ENCODE measurements at regions not wholly inside any gene's neighbourhood (a gene's known extent, or its start where the extent isn't known, plus 50 kb on each side); places are given as distances from the start of the nearest gene placed in this dataset.

DNA sequence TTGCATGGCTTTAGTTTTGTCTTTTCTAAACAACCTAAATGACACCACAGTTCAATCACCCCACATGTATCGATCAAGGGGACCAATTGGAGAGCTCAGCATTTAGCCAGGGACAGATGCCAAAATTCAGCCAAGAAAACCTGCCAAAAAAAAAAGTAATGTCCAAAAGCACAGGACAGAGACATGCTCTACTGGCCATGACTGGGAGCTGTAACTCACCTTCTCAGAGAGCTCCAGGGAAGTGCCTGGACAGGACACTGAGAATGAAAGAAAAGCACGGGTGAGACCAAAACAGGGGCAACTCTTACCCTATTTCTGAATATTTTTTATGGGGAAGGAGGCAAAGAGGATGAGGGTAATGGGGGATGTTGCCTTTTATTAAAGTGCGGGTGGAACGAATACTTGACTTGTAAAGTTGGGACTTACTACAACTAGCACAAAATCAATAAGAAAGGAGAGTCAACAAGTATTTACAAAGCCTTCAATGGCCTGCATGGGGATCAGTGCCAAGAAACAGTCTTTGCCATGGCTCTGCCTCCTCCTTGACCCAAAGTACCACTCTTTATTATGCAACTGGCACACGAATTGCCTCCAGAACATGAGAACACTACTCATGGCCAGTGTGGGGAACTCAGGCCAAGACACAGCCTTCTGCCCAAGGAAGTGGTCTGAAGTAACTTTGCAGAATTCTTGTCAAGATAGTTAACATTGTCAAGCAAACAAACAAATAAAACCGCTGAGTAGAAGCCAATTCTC lies 72.9 kb upstream of the HK2 start:
- DNase-seq = no peak

DNA sequence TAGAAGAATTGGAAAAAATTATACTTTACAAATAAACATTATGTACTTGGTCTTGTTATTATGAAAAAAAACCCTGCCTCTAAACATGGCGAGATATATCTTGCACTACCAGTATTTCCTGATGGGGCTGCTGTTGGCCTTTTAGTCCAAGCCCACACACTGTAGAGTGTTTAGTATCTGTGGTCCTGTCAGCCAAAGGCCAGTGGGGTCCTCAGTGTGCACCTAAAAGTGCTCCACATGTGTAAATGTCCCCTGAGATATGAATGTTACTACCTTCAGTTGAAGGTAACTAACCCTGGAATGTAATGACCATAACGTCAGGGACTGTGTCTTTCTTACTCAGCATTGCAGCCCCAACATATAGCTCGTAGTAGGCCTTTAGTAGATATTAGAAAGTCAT lies 71.1 kb upstream of the HK2 start:
- no peak for DNase-seq

DNA sequence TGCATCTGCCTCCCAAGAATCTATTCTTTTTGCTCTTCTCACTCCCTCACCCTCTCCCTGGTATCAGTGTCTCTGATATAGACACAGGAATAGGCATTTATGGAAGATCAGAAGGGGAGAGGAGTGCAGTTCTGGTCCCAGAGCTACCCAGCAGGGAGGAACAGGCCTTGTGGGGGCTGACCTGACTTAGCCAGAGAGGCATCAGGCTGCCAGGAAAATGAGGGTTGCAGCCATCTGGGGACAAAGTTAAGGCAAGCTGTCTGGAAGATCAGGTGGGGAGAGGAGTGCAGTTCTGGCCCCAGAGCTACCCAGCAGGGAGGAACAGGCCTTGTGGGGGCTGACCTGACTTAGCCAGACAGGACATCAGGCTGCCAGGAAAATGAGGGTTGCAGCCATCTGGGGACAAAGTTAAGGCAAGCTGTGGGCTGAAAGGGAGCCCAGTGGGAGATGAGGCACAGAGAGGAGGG lies 69.9 kb upstream of the HK2 start:
- no peak for DNase-seq

DNA sequence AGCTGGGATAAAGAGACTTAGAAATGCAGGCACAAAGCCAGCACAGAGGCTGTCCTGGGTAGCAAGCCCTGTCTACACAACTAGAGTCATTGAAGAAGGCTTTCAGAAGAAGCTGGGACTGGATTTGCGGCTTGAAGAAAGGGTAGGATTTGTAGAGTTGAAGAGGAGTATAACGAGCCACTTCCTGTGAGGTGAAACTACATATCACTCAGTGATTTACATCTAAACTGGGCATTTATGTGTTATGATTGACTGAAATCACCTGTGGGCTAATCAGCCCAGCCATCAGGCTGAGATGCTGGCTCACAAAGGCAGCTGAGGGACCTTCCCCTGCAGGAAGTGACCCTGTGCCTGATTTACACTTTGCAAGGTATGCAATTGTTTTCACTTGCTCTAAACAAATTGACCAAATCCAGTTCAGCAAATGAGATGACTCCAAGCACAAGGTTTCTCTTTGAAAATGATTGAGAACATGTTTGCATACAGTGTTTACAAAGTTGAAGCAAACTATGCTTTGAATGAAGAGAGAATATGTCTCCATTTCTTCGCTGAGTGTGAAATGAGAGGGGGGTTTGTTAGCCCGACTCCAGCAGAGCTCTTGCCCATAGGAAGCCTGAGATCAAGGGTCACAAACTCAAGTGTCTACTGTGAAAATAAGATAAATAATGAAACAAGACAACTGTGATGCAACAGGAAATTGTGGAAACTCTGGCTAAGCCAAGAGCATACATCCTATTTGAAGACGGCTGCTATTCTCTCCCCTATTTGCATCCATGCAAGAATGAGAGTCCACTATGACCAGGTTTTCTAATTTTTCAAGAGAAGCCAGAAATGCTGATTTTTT lies 69.3 kb upstream of the HK2 start:
- peak; percentile 71 for DNase-seq

DNA sequence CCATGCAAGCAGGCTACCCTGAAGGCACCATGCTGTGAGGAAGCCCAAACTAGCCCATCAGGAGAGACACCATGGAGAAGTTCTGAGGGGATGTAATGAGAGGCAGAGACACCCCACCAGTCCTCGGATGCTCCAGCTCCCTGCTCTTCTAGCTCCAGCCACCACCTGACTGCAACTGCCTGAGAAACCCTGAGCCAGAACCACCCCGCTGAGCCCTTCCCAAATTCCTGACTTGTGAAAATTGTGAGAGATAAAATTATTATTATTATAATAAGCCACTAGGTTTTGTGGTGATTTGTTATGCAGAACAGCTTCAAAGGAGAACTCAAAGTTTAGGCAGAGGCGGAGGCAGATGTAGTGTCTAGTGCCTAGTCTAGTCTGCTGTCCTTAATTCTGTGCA lies 67.1 kb upstream of the HK2 start:
- no peak for DNase-seq

DNA sequence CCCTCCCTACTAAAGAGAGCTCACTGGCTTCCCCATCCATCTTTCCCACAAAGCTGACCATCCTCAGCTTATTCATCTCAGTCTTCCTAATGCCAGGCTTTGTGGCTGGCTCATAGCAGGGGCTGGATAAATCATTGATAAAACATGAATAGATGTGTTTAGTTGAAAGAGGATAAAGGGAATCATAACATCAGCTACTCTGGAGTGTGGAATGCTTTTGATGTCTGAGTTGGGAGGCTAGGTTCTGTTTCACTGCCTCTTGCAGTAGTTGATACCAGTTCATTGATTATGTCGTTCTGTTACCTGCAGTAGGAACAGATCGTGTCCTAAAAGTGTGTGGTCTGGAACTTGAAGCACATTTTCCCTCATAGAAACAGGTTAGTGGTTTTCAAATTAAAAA lies 66.3 kb upstream of the HK2 start:
- no peak for DNase-seq

DNA sequence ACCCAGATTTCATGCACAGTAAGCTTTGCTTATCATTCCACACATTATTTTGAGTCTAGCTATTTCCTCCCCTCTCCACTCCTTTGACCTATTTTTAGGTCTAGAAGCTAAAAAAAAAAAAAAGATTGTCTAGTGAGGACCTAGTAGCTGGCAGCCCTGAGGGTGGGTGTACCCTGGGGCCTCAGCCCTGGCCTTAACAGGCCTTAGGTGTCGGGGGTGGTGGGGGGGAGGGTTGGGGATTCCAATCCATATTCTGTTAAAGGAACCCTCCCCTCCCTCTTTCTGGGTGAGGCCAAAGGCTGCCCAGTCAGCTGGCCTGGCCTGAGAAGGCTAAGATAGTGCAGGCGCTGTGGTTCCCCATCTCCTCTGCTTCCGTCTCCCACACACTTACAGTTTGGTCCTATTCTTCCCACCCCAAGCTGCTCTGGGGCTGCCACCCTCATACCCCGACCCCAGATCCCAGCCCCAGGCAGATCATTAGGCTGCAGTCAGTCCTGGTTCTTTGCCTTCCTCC lies 65.5 kb upstream of the HK2 start:
- no peak for DNase-seq

DNA sequence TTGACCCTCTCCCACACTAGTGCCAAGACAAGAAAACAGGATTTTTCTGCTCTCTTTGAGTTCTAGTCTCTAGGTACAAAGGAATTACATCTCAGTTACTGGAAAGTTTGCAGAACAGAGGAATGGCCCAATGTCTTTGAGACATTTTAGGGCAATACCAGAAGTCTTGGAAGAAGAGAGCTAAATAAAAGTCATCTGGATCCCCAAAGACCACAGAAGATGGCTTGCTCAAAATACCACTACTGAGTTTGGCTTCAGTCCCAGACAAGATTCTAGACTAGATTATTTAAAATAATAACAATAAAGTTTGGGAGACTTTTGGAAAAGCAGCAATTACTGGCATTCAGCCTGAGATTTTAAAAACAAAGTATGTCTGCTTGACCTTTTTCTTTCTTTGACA lies 61.9 kb upstream of the HK2 start:
- DNase-seq = no peak

DNA sequence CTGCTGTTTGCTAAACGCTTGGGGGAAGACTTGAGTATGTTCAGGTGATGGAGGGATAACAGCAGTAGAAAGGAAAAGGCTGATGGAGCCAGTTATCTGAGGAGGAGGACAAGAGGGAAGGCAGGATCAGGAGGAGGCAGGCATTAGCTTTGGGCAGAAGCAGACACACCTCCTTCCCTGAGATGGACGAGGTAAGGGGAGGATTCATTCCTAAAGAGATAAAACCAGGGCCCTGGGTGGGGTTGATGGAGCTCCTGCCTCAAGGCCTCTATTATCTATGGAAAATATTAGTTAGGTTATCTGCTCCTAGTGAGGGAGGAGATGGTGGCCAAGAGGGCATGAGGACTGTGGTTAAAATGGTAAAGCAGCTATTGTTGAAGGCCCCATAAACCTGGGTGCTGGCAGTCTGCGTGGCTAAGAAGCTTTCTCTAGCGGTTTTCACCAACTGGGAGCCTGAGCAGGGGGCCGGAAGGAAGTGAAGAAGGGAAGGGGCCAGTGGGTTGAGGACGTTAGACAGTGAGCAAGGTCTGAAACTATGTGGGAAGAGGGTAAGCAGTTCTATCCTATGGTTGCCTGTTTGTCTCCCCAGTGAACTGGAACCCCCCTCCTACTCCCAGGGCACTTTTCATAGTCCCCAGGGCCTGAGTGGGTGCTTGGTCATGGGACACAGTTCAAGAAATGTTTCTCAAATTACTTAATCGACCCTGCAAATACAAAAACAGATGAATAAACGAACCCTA lies 56.6 kb upstream of the HK2 start:
- no peak for DNase-seq

DNA sequence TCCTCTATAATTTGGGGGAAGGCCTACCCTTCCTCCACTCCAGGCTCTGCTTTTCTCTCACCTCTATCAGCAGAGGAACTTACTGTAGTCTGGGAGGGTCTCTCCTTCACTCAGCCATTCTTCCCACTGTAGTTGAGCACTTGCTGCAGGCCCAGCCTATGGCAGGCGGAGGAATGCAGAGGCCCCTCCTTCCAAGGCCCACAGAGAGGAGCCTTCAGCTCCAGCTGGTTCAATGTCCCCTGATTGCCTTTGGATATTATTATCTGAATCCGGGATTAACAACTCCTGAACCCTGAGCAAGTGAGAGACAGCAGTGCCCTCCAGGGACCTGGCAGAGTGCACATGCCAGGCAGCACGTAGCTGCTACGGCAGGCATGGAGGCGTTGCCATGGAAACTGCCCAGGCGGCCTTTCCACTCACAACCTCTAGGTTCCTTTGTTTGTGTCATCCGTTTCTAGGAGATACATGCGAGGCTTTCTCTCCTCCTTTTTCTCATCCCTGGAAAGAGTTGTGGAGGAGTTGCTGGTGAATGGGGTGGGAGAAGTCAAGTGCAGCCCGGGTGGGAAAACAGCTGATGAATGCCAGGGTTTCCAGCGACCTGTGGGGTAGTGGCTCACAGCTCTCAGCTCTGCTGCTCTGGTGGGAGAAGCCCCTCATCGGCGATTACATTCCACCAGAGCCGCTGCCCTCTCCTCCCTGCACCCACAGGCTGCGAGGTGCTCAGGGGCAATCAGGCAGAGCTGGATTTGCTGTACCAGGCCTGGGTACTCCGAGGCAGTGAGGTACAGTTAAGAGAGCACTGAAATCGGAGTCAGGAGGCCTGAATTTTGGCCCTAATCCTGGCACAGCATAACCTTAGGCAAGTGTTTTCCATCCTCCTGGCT lies 55.3 kb upstream of the HK2 start:
- peak; percentile 95 for DNase-seq

DNA sequence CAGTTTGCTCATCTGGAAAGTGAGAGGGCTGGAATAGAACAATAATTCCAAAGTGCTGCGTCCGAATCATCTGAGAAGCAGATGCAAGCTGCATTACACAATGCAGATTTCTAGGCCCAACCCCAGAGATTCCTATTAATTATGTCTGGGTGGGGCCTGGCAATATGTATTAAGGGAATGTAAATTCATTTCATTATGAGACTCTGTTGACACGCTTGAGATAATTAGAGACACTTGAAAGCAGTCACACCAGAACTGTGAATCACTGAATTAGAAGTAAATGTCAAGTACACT lies 54.7 kb upstream of the HK2 start:
- no peak for DNase-seq

DNA sequence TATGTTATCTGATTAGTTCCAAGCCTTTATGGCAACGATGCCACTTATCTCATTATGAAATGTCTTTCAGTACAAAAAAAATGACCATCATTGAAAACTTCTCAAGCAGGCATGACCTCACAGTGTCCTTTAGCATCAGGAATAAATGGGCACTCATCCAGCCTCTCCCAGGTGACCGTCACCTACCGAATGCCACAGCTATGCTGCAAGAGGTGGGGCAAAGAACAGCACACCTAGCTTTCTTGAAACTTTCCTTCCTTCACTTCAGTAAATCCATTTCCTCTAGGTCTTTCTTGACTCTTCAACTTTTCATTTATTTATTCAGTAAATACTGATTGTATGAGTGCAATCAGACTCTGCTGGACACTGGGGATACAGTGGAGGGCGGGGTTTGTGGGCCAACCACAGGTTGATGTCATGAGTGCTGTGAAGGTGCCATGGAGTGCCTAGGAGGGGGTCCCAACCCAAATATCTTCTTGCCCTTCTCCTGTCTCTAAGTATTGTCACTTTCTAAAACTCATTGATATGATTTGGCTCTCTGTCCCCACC lies 54.3 kb upstream of the HK2 start:
- no peak for DNase-seq
